MM.1S (cell line): ENCODE measurements at regions not wholly inside any gene's neighbourhood (a gene's known extent, or its start where the extent isn't known, plus 50 kb on each side); places are given as distances from the start of the nearest gene placed in this dataset.

Experiments used
- DNase-seq: peaks from one replicate; pipeline ENCODE4 v3.0.0-alpha.2; 2015
- H2AFZ ChIP-seq: fragments of 300-600 bp; sonication (generic); 2 replicates; pipeline ENCODE4 v1.6.0; 2016; ENCODE audit warnings: antibody characterized with exemption, low read length
- H3F3A ChIP-seq: fragments of 300-600 bp; sonication (generic); 2 replicates; pipeline ENCODE4 v1.6.1; 2016; ENCODE audit warnings: mild to moderate bottlenecking, antibody characterized with exemption, low read length, moderate library complexity, mixed read lengths; ENCODE audit not compliant: insufficient read depth
- H3K27ac ChIP-seq: fragments of 300-600 bp; sonication (generic); 2 replicates; pipeline ENCODE4 v1.5.1; 2016; ENCODE audit warnings: mild to moderate bottlenecking, low read length
- H3K27me3 ChIP-seq: fragments of 300-600 bp; sonication (generic); replicated peaks from 2 replicates; pipeline ENCODE4 v1.6.0; 2016; ENCODE audit warnings: low read length; ENCODE audit not compliant: insufficient read depth
- H3K36me3 ChIP-seq: fragments of 300-600 bp; sonication (generic); replicated peaks from 2 replicates; pipeline ENCODE4 v1.6.1; 2016; ENCODE audit warnings: mild to moderate bottlenecking, low read length, mixed read lengths; ENCODE audit not compliant: insufficient read depth
- H3K4me1 ChIP-seq: fragments of 300-600 bp; sonication (generic); 2 replicates; pipeline ENCODE4 v1.6.1; 2016; ENCODE audit warnings: low read length, mixed read lengths
- H3K4me2 ChIP-seq: fragments of 300-600 bp; sonication (generic); 2 replicates; pipeline ENCODE4 v1.6.0; 2016; ENCODE audit warnings: low read depth, low read length
- H3K4me3 ChIP-seq: fragments of 300-600 bp; sonication (generic); 2 replicates; pipeline ENCODE4 v1.5.1; 2016; ENCODE audit warnings: low read length, mixed read lengths
- H3K79me2 ChIP-seq: fragments of 300-600 bp; sonication (generic); 2 replicates; pipeline ENCODE4 v1.6.1; 2016; ENCODE audit warnings: mixed run types, low read length, mixed read lengths
- H3K9ac ChIP-seq: fragments of 300-600 bp; sonication (generic); 2 replicates; pipeline ENCODE4 v1.6.1; 2016; ENCODE audit warnings: low read length, mixed read lengths
- H3K9me2 ChIP-seq: fragments of 300-600 bp; sonication (generic); replicated peaks from 2 replicates; pipeline ENCODE4 v1.6.1; 2016; ENCODE audit warnings: mild to moderate bottlenecking, low read length, mixed read lengths; ENCODE audit not compliant: insufficient read depth
- H3K9me3 ChIP-seq: fragments of 300-600 bp; sonication (generic); replicated peaks from 2 replicates; pipeline ENCODE4 v1.6.1; 2016; ENCODE audit warnings: mild to moderate bottlenecking, low read length, mixed read lengths; ENCODE audit not compliant: insufficient read depth
- H4K20me1 ChIP-seq: fragments of 300-600 bp; sonication (generic); 2 replicates; pipeline ENCODE4 v1.6.1; 2016; ENCODE audit warnings: mild to moderate bottlenecking, low read length, moderate library complexity, mixed read lengths; ENCODE audit not compliant: insufficient read depth
- EZH2 ChIP-seq: fragments of 300-600 bp; sonication (generic); optimal IDR thresholded peaks from 2 replicates; pipeline ENCODE3; 2017; ENCODE audit warnings: low read depth, mild to moderate bottlenecking, antibody characterized with exemption, low read length, mixed read lengths
- EZH2phosphoT487 ChIP-seq: fragments of 300-600 bp; sonication (generic); IDR thresholded peaks from 2 replicates; pipeline ENCODE4 v1.6.1; 2018; ENCODE audit warnings: antibody characterized with exemption, low read length
- TF ChIP-seq, protein P1 (sequence below): fragments of 300-600 bp; sonication (generic); IDR thresholded peaks from 2 replicates; pipeline ENCODE4 v1.5.1; 2016; ENCODE audit warnings: antibody characterized with exemption, low read length, mixed read lengths

DNA sequence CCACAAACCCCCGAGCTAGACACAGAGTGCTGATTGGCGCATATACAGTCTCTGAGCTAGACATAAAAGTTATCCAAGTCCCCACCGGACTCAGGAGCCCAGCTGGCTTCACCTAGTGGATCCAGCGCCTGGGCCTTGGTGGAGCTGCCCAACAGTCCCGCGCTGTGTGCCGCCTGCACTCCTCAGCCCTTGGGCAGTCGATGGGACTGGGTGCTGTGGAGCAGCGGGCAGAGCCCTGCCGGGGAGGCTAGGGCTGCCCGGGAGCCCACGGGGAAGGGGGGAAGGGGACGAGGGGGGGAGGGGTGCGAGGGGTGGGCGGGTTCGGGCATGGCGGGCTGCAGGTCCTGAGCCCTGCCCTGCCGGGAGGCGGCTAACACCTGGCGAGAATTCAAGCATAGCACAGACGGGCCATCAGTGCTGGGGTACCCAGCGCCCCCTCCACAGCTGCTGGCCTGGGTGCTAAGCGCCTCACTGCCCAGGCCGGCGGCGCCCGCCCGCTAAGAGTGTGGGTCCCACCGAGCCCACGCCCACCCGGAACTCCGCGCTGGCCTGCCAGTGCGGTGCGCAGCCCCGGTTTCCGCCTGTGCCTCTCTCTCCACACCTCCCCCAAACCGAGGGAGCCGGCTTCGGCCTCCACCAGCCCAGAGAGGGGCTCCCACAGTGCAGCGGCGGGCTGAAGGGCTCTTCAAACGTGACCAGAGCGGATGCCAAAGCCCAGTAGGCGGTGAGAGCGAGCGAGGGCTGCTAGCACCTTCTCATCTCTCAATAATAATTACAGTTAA is 391.2 kb upstream of the NUDT12 start:
- Histone ChIP-seq H3K4me2 (no peak overlapping the region), H3K4me3 (no peak overlapping the region), H3K27me3 (no peaks in the 10 kb centered on the region), H3K9ac (no peak overlapping the region), H3K27ac (no peak overlapping the region), H3K79me2 (no peaks in the 10 kb centered on the region), H4K20me1 (no peaks in the 10 kb centered on the region), H3K9me3 (no peaks in the 10 kb centered on the region), H3K36me3 (no peaks in the 10 kb centered on the region), H3F3A (no peaks in the 10 kb centered on the region), H3K4me1 (no peaks in the 10 kb centered on the region), H3K9me2 (no peaks in the 10 kb centered on the region), H2AFZ (no peak overlapping the region)
- no peak for TF ChIP-seq EZH2phosphoT487
- TF ChIP-seq EZH2, result no peak
- TF ChIP-seq, protein P1, sequence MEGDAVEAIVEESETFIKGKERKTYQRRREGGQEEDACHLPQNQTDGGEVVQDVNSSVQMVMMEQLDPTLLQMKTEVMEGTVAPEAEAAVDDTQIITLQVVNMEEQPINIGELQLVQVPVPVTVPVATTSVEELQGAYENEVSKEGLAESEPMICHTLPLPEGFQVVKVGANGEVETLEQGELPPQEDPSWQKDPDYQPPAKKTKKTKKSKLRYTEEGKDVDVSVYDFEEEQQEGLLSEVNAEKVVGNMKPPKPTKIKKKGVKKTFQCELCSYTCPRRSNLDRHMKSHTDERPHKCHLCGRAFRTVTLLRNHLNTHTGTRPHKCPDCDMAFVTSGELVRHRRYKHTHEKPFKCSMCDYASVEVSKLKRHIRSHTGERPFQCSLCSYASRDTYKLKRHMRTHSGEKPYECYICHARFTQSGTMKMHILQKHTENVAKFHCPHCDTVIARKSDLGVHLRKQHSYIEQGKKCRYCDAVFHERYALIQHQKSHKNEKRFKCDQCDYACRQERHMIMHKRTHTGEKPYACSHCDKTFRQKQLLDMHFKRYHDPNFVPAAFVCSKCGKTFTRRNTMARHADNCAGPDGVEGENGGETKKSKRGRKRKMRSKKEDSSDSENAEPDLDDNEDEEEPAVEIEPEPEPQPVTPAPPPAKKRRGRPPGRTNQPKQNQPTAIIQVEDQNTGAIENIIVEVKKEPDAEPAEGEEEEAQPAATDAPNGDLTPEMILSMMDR, result no peak
- no peak for DNase-seq

DNA sequence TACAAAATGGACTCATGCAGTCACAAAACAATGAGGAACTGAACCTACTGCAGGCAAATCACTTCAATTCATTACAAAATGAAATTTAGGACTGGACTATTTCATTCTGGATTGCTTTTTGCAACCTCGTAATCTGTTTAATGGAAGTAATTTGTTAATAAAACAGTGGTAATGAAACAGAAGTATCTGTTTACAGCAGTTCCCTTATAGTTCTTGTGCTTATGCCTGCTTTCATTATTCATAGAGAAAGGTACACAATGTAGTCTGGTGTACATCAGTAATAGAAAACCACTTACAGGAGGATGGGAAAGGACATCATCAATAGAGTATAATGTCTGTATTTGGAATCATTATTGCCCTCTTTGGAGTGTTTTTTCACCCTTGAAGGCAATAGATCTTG is 389.2 kb upstream of the NUDT12 start:
- TF ChIP-seq EZH2phosphoT487, result no peak
- no peak for TF ChIP-seq EZH2
- TF ChIP-seq, protein P1, result no peak

DNA sequence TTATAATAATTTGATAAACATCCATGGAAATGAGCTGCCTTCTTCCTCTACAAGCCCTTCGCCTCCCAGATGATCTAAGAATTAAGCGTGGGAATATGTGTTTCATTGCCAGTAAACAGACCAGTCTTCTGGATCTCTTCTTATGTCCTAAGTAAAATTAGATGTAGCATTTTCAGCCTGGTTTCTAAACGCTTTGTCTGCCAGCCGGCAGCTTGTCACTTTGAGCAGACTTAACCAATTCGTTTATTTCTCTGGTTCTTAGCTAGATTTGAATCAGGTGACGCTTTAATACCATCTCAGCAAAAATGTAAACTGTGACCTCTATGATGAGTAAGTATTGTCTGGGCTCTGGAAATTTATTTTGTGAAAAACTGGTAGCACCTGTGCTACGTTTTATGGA is 380.6 kb upstream of the NUDT12 start:
- no peak overlapping the region for H2AFZ ChIP-seq

More for the DNA sequence above, 389.2 kb upstream of the NUDT12 start:
- H3K4me2 ChIP-seq, result no peak overlapping the region
- no peaks in the 10 kb centered on the region for H3K9me2 ChIP-seq
- H2AFZ ChIP-seq, result no peak overlapping the region
- H3K9me3 ChIP-seq, result no peaks in the 10 kb centered on the region
- no peak overlapping the region for H3K27ac ChIP-seq
- no peak overlapping the region for H3K4me3 ChIP-seq
- H3K4me1 ChIP-seq, result no peaks in the 10 kb centered on the region
- DNase-seq, result no peak
- no peaks in the 10 kb centered on the region for H3F3A ChIP-seq
- no peaks in the 10 kb centered on the region for H3K27me3 ChIP-seq
- H3K79me2 ChIP-seq, result no peaks in the 10 kb centered on the region
- no peak overlapping the region for H3K9ac ChIP-seq
- H4K20me1 ChIP-seq, result no peaks in the 10 kb centered on the region
- H3K36me3 ChIP-seq, result no peaks in the 10 kb centered on the region

More for the DNA sequence above, 380.6 kb upstream of the NUDT12 start:
- Histone ChIP-seq H4K20me1 (no peaks in the 10 kb centered on the region), H3K4me2 (no peak overlapping the region), H3K4me1 (no peaks in the 10 kb centered on the region), H3F3A (no peaks in the 10 kb centered on the region), H3K9ac (no peak overlapping the region), H3K9me2 (no peaks in the 10 kb centered on the region), H3K79me2 (no peaks in the 10 kb centered on the region), H3K9me3 (no peaks in the 10 kb centered on the region), H3K27me3 (no peaks in the 10 kb centered on the region), H3K27ac (no peak overlapping the region), H3K4me3 (no peak overlapping the region), H3K36me3 (no peaks in the 10 kb centered on the region)
- TF ChIP-seq EZH2 (no peak), EZH2phosphoT487 (no peak)
- TF ChIP-seq, protein P1, result no peak
- DNase-seq, result no peak
